PC-9 (cell line): ENCODE measurements at regions not wholly inside any gene's neighbourhood (a gene's known extent, or its start where the extent isn't known, plus 50 kb on each side); places are given as distances from the start of the nearest gene placed in this dataset.

Experiments
- BruUV-seq: library from RNA; stranded (reverse); fragments of 400-500 nt; replicated peaks from 2 replicates; lab custom pipeline; 2021; lab: Mats Ljungman, UMichigan
- CTCF ChIA-PET: fragments of 300-600 bp; sonication (Branson Sonifier 250); formaldehyde crosslinking; loops from one replicate; lab custom pipeline; 2022; ENCODE audit warnings: antibody characterized with exemption; lab: Charles Lee
- POLR2A ChIA-PET: fragments of 300-600 bp; sonication (Branson Sonifier 250); formaldehyde crosslinking; loops from one replicate; lab custom pipeline; 2022; ENCODE audit warnings: antibody characterized with exemption; ENCODE audit not compliant: unreplicated experiment; lab: Charles Lee
- DNase-seq, 2 experiments: peaks; one replicate each; pipeline versions ENCODE4 v3.0.0 to v3.0.0-alpha.2; 2015 to 2022; ENCODE audit warnings: mixed read lengths in 1 of 2
- H2AFZ ChIP-seq: fragments of 200-600 bp; sonication (generic); 2 replicates; pipeline ENCODE4 v1.8.1; 2017; ENCODE audit warnings: antibody characterized with exemption
- H3F3A ChIP-seq: fragments of 200-600 bp; sonication (generic); 2 replicates; pipeline ENCODE4 v1.8.1; 2017; ENCODE audit warnings: antibody characterized with exemption, mild to moderate bottlenecking, low read depth; ENCODE audit not compliant: insufficient read depth
- H3K27ac ChIP-seq: fragments of 200-600 bp; sonication (generic); 2 replicates; pipeline ENCODE4 v1.6.1; 2016; ENCODE audit warnings: mixed run types
- H3K27me3 ChIP-seq: fragments of 200-600 bp; sonication (generic); 2 replicates; pipeline ENCODE4 v1.6.1; 2016; ENCODE audit warnings: low read depth, mixed run types; ENCODE audit not compliant: insufficient read depth
- H3K36me3 ChIP-seq: fragments of 200-600 bp; sonication (generic); 2 replicates; pipeline ENCODE4 v1.6.1; 2016; ENCODE audit warnings: low read depth, mixed run types
- H3K4me1 ChIP-seq: fragments of 200-600 bp; sonication (generic); replicated peaks from 2 replicates; pipeline ENCODE4 v1.6.1; 2016; ENCODE audit warnings: mixed run types; ENCODE audit not compliant: insufficient read depth
- H3K4me2 ChIP-seq: fragments of 200-600 bp; sonication (generic); 2 replicates; pipeline ENCODE4 v1.6.1; 2017; ENCODE audit warnings: mixed run types
- H3K4me3 ChIP-seq: fragments of 200-600 bp; sonication (generic); 2 replicates; pipeline ENCODE4 v1.6.1; 2016; ENCODE audit warnings: mixed run types
- H3K79me2 ChIP-seq: fragments of 200-600 bp; sonication (generic); 2 replicates; pipeline ENCODE4 v1.6.1; 2017; ENCODE audit warnings: low read depth, mixed run types
- H3K9me2 ChIP-seq: fragments of 200-600 bp; sonication (generic); 2 replicates; pipeline ENCODE4 v1.8.1; 2017; ENCODE audit warnings: mild to moderate bottlenecking; ENCODE audit not compliant: insufficient read depth
- H3K9me3 ChIP-seq: fragments of 200-600 bp; sonication (generic); 2 replicates; pipeline ENCODE4 v1.8.1; 2016; ENCODE audit warnings: low read depth; ENCODE audit not compliant: insufficient read depth
- H4K20me1 ChIP-seq: fragments of 200-600 bp; sonication (generic); 2 replicates; pipeline ENCODE4 v1.8.1; 2017; ENCODE audit not compliant: insufficient read depth
- CTCF ChIP-seq: fragments of 200-600 bp; sonication (generic); conservative IDR thresholded peaks from 2 replicates; pipeline ENCODE4 v1.6.1; 2017; ENCODE audit warnings: mixed run types, antibody characterized with exemption, mild to moderate bottlenecking, moderate library complexity
- EZH2 ChIP-seq: fragments of 200-600 bp; sonication (generic); IDR thresholded peaks from 2 replicates; pipeline ENCODE4 v1.8.0; 2017; ENCODE audit warnings: antibody characterized with exemption, low read depth
- intact Hi-C: fragments of 100-400 bp; cut with micrococcal nuclease; formaldehyde crosslinking; loops from one replicate; pipeline ENCODE4 v1.10.0; 2022; ENCODE audit not compliant: unreplicated experiment

GRCh38 chr11:15801126-15801525, 555.2 kb downstream of the SOX6 start:
- Histone ChIP-seq H3F3A (no peaks in the 10 kb centered on the region), H3K4me3 (no peak overlapping the region), H3K9me3 (no peaks in the 10 kb centered on the region), H2AFZ (no peak overlapping the region), H4K20me1 (no peaks in the 10 kb centered on the region), H3K79me2 (no peaks in the 10 kb centered on the region), H3K36me3 (no peaks in the 10 kb centered on the region), H3K27ac (no peak overlapping the region), H3K9me2 (no peaks in the 10 kb centered on the region), H3K4me2 (no peak overlapping the region), H3K27me3 (no peaks in the 10 kb centered on the region), H3K4me1 (peaks cover 4% of the 10 kb centered on the region; the same call in 1 of the 2 replicates)
- BruUV-seq, result no TSS peak
- TF ChIP-seq EZH2 (no peak), CTCF (no peak)
- POLR2A ChIA-PET, result no interaction called here
- CTCF ChIA-PET, result no interaction called here
- intact Hi-C loops, result no loop called here
- DNase-seq, result no peak

GRCh38 chr11:15801616-15802015, 554.7 kb downstream of the SOX6 start:
- BruUV-seq, result no TSS peak
- Histone ChIP-seq H3K36me3 (no peaks in the 10 kb centered on the region), H4K20me1 (no peaks in the 10 kb centered on the region), H3K9me2 (no peaks in the 10 kb centered on the region), H3K27ac (no peak overlapping the region), H2AFZ (no peak overlapping the region), H3K27me3 (no peaks in the 10 kb centered on the region), H3K4me2 (no peak overlapping the region), H3K4me3 (no peak overlapping the region), H3K9me3 (no peaks in the 10 kb centered on the region), H3F3A (no peaks in the 10 kb centered on the region), H3K79me2 (no peaks in the 10 kb centered on the region), H3K4me1 (peaks cover 4% of the 10 kb centered on the region; the same call in 1 of the 2 replicates)
- intact Hi-C loops, result no loop called here
- ChIA-PET CTCF (no interaction called here), POLR2A (no interaction called here)
- no peak for DNase-seq
- TF ChIP-seq EZH2 (no peak), CTCF (no peak)

GRCh38 chr11:15805726-15806125, 550.6 kb downstream of the SOX6 start:
- H3K4me2 ChIP-seq, result no peak overlapping the region
- no peaks in the 10 kb centered on the region for H3K79me2 ChIP-seq
- no peaks in the 10 kb centered on the region for H3K36me3 ChIP-seq
- no peaks in the 10 kb centered on the region for H3F3A ChIP-seq
- no peaks in the 10 kb centered on the region for H3K9me2 ChIP-seq
- H4K20me1 ChIP-seq, result no peaks in the 10 kb centered on the region
- H3K27me3 ChIP-seq, result no peaks in the 10 kb centered on the region
- H3K4me1 ChIP-seq, result no peaks in the 10 kb centered on the region
- POLR2A ChIA-PET, result no interaction called here
- TF ChIP-seq EZH2 (no peak), CTCF (no peak)
- CTCF ChIA-PET, result no interaction called here
- intact Hi-C loops, result no loop called here
- no peak for DNase-seq
- H2AFZ ChIP-seq, result no peak overlapping the region
- no TSS peak for BruUV-seq
- H3K4me3 ChIP-seq, result no peak overlapping the region
- H3K9me3 ChIP-seq, result no peaks in the 10 kb centered on the region
- H3K27ac ChIP-seq, result no peak overlapping the region
